Memory B cell (primary cell): ENCODE measurements at regions not wholly inside any gene's neighbourhood (a gene's known extent, or its start where the extent isn't known, plus 50 kb on each side); places are given as distances from the start of the nearest gene placed in this dataset.
"Not testable (repeated sequence)": the region's sequence is repeated elsewhere in the genome, so short reads cannot be mapped to it uniquely, and the experiment has no call there.

Experiments
- ATAC-seq: fragments of 150-1000 bp; cut with Tn5 transposase; 2 replicates; pipeline ENCODE4 v1.10.0; 2021; ENCODE audit warnings: low read depth, mild to moderate bottlenecking, moderate library complexity
- DNase-seq, 2 donors: peaks; one replicate each; pipeline ENCODE4 v3.0.0; 2022; ENCODE audit warnings: low spot score in 2 of 2
- H3K27ac Mint-ChIP-seq: one replicate; pipeline ENCODE4 v1.8.0; 2022; ENCODE audit warnings: mild to moderate bottlenecking, moderate library complexity, mixed read lengths
- H3K27me3 Mint-ChIP-seq: one replicate; pipeline ENCODE4 v1.8.0; 2022; ENCODE audit warnings: mixed read lengths
- H3K36me3 Mint-ChIP-seq: one replicate; pipeline ENCODE4 v1.8.0; 2022; ENCODE audit warnings: mild to moderate bottlenecking, mixed read lengths
- H3K4me1 Mint-ChIP-seq: one replicate; pipeline ENCODE4 v1.8.0; 2022; ENCODE audit warnings: mixed read lengths
- H3K4me3 Mint-ChIP-seq: one replicate; pipeline ENCODE4 v1.8.0; 2022; ENCODE audit warnings: mild to moderate bottlenecking, moderate library complexity, mixed read lengths
- H3K9me3 Mint-ChIP-seq: one replicate; pipeline ENCODE4 v1.8.0; 2022; ENCODE audit warnings: mixed read lengths

GRCh38 chr14:83188311-83188710 is 1654.7 kb upstream of the SEL1L start:
- DNase-seq, H3K9me3 Mint-ChIP-seq, H3K27ac Mint-ChIP-seq, H3K36me3 Mint-ChIP-seq, ATAC-seq, H3K27me3 Mint-ChIP-seq, H3K4me3 Mint-ChIP-seq, H3K4me1 Mint-ChIP-seq: not testable (repeated sequence)

- Mint-ChIP-seq H3K4me1 (no peaks in the 10 kb centered on the region), H3K27ac (no peak overlapping the region), H3K27me3 (no peaks in the 10 kb centered on the region), H3K9me3 (peaks cover 10% of the 10 kb centered on the region), H3K4me3 (no peak overlapping the region), H3K36me3 (no peaks in the 10 kb centered on the region)
- no peak for ATAC-seq
- no peak for DNase-seq
Observed at GRCh38 chr14:83196236-83196635, 1662.6 kb upstream of the SEL1L start.

GRCh38 chr14:83197271-83197670 is 1663.6 kb upstream of the SEL1L start:
- Mint-ChIP-seq H3K9me3 (peaks cover 9% of the 10 kb centered on the region), H3K4me3 (no peak overlapping the region), H3K36me3 (no peaks in the 10 kb centered on the region), H3K27me3 (no peaks in the 10 kb centered on the region), H3K4me1 (no peaks in the 10 kb centered on the region), H3K27ac (no peak overlapping the region)
- DNase-seq (no peak), ATAC-seq (no peak)

- Mint-ChIP-seq H3K4me3 (no peak overlapping the region), H3K4me1 (no peaks in the 10 kb centered on the region), H3K9me3 (peaks cover 2% of the 10 kb centered on the region), H3K27ac (no peak overlapping the region), H3K36me3 (no peaks in the 10 kb centered on the region), H3K27me3 (no peaks in the 10 kb centered on the region)
- no peak for ATAC-seq
- no peak for DNase-seq
Observed at GRCh38 chr14:83207550-83207949, 1673.9 kb upstream of the SEL1L start.

GRCh38 chr14:83208341-83208740 is 1674.7 kb upstream of the SEL1L start:
- no peak overlapping the region for H3K4me3 Mint-ChIP-seq
- no peaks in the 10 kb centered on the region for H3K36me3 Mint-ChIP-seq
- no peak overlapping the region for H3K27ac Mint-ChIP-seq
- ATAC-seq (no peak), DNase-seq (no peak)
- H3K4me1 Mint-ChIP-seq = no peaks in the 10 kb centered on the region
- H3K27me3 Mint-ChIP-seq = no peaks in the 10 kb centered on the region
- peaks cover 7% of the 10 kb centered on the region for H3K9me3 Mint-ChIP-seq

- DNase-seq = no peak
- ATAC-seq = no peak
- H3K27ac Mint-ChIP-seq = no peak overlapping the region
Observed at GRCh38 chr14:83217492-83217891, 1683.8 kb upstream of the SEL1L start.

GRCh38 chr14:83247924-83248639 is 1714.4 kb upstream of the SEL1L start:
- Mint-ChIP-seq H3K9me3 (peaks cover 3% of the 10 kb centered on the region), H3K27ac (no peak overlapping the region), H3K4me3 (no peak overlapping the region)

More at GRCh38 chr14:83217492-83217891, 1683.8 kb upstream of the SEL1L start:
- Mint-ChIP-seq H3K36me3 (no peaks in the 10 kb centered on the region), H3K9me3 (peaks cover 19% of the 10 kb centered on the region), H3K4me1 (no peaks in the 10 kb centered on the region), H3K27me3 (no peaks in the 10 kb centered on the region), H3K4me3 (no peak overlapping the region)

GRCh38 chr14:83251402-83251801 is 1717.7 kb upstream of the SEL1L start:
- Mint-ChIP-seq H3K9me3 (no peaks in the 10 kb centered on the region), H3K4me3 (no peak overlapping the region), H3K36me3 (no peaks in the 10 kb centered on the region), H3K4me1 (no peaks in the 10 kb centered on the region), H3K27me3 (no peaks in the 10 kb centered on the region), H3K27ac (no peak overlapping the region)
- ATAC-seq (no peak), DNase-seq (no peak)

More at GRCh38 chr14:83247924-83248639, 1714.4 kb upstream of the SEL1L start:
- DNase-seq (no peak), ATAC-seq (no peak)
- no peaks in the 10 kb centered on the region for H3K27me3 Mint-ChIP-seq
- H3K4me1 Mint-ChIP-seq = no peaks in the 10 kb centered on the region
- no peaks in the 10 kb centered on the region for H3K36me3 Mint-ChIP-seq

- no peak overlapping the region for H3K27ac Mint-ChIP-seq
- DNase-seq (no peak), ATAC-seq (no peak)
- H3K4me1 Mint-ChIP-seq = no peaks in the 10 kb centered on the region
- no peaks in the 10 kb centered on the region for H3K36me3 Mint-ChIP-seq
- H3K27me3 Mint-ChIP-seq = no peaks in the 10 kb centered on the region
- peaks cover 2% of the 10 kb centered on the region for H3K9me3 Mint-ChIP-seq
- no peak overlapping the region for H3K4me3 Mint-ChIP-seq
Observed at GRCh38 chr14:83253870-83254269, 1720.2 kb upstream of the SEL1L start.

- H3K27ac Mint-ChIP-seq = no peak overlapping the region
- no peaks in the 10 kb centered on the region for H3K36me3 Mint-ChIP-seq
- DNase-seq (no peak), ATAC-seq (no peak)
- H3K4me1 Mint-ChIP-seq = no peaks in the 10 kb centered on the region
- H3K9me3 Mint-ChIP-seq = peaks cover 2% of the 10 kb centered on the region
- H3K4me3 Mint-ChIP-seq = no peak overlapping the region
- no peaks in the 10 kb centered on the region for H3K27me3 Mint-ChIP-seq
Observed at GRCh38 chr14:83255015-83255726, 1721.5 kb upstream of the SEL1L start.

- no peak for DNase-seq
- no peak for ATAC-seq
- H3K36me3 Mint-ChIP-seq = no peaks in the 10 kb centered on the region
- H3K4me3 Mint-ChIP-seq = no peak overlapping the region
- no peak overlapping the region for H3K27ac Mint-ChIP-seq
- peaks cover 2% of the 10 kb centered on the region for H3K9me3 Mint-ChIP-seq
- H3K4me1 Mint-ChIP-seq = no peaks in the 10 kb centered on the region
- no peaks in the 10 kb centered on the region for H3K27me3 Mint-ChIP-seq
Observed at GRCh38 chr14:83255727-83256090, 1722.1 kb upstream of the SEL1L start.

GRCh38 chr14:83257466-83258439 is 1724.1 kb upstream of the SEL1L start:
- Mint-ChIP-seq H3K9me3 (peaks cover 7% of the 10 kb centered on the region), H3K27ac (no peak overlapping the region), H3K36me3 (no peaks in the 10 kb centered on the region), H3K4me1 (no peaks in the 10 kb centered on the region), H3K4me3 (no peak overlapping the region), H3K27me3 (no peaks in the 10 kb centered on the region)
- no peak for DNase-seq
- no peak for ATAC-seq

GRCh38 chr14:83260751-83261150 is 1727.1 kb upstream of the SEL1L start:
- no peaks in the 10 kb centered on the region for H3K4me1 Mint-ChIP-seq

GRCh38 chr14:83269583-83269982 is 1735.9 kb upstream of the SEL1L start:
- Mint-ChIP-seq H3K36me3 (no peaks in the 10 kb centered on the region), H3K4me1 (no peaks in the 10 kb centered on the region), H3K27ac (no peak overlapping the region), H3K4me3 (no peak overlapping the region), H3K9me3 (peaks cover 4% of the 10 kb centered on the region), H3K27me3 (no peaks in the 10 kb centered on the region)
- DNase-seq (no peak), ATAC-seq (no peak)

More at GRCh38 chr14:83260751-83261150, 1727.1 kb upstream of the SEL1L start:
- Mint-ChIP-seq H3K9me3 (peaks cover 7% of the 10 kb centered on the region), H3K4me3 (no peak overlapping the region), H3K27ac (no peak overlapping the region), H3K36me3 (no peaks in the 10 kb centered on the region), H3K27me3 (no peaks in the 10 kb centered on the region)
- DNase-seq = no peak
- ATAC-seq = no peak
